H1 (cell line): ENCODE measurements at regions not wholly inside any gene's neighbourhood (a gene's known extent, or its start where the extent isn't known, plus 50 kb on each side); places are given as distances from the start of the nearest gene placed in this dataset.
A peak's percentile ranks its signal among the peaks of the same experiment; 100 is the strongest.
"Not testable (repeated sequence)": the region's sequence is repeated elsewhere in the genome, so short reads cannot be mapped to it uniquely, and the experiment has no call there.

ENCODE experiments used
- CTCF ChIA-PET: fragments of 300-600 bp; sonication (Branson Sonifier 250); formaldehyde crosslinking; loops from one replicate; lab custom pipeline; 2021; ENCODE audit not compliant: partially characterized antibody; lab: Charles Lee
- POLR2A ChIA-PET: fragments of 300-600 bp; sonication (Branson Sonifier 250); formaldehyde crosslinking; loops from one replicate; lab custom pipeline; 2021; ENCODE audit warnings: inconsistent platforms; ENCODE audit not compliant: partially characterized antibody; lab: Charles Lee
- DNase-seq, 2 experiments: peaks; one replicate each; pipeline versions ENCODE4 v3.0.0 to v3.0.0-alpha.2; 2010 to 2022; ENCODE audit warnings: low spot score in 2 of 2, low read depth in 1 of 2, mixed read lengths in 1 of 2
- FAIRE-seq: peaks from 2 replicates; lab custom pipeline; 2011; peaks lifted over from hg19 to GRCh38; lab: Jason Lieb, UNC
- H2AFZ ChIP-seq: 2 replicates; pipeline ENCODE4 v1.8.1; 2012; ENCODE audit warnings: low read length, inconsistent platforms
- H2AK5ac ChIP-seq: 2 replicates; pipeline ENCODE4 v1.6.1; 2013; ENCODE audit warnings: low read depth, low read length
- H2BK120ac ChIP-seq: replicated peaks from 2 replicates; pipeline ENCODE3; 2013; ENCODE audit warnings: low read depth, low read length, inconsistent platforms
- H2BK12ac ChIP-seq: 2 replicates; pipeline ENCODE4 v1.6.1; 2013; ENCODE audit warnings: low read depth, low read length
- H2BK15ac ChIP-seq: 2 replicates; pipeline ENCODE4 v1.6.1; 2013; ENCODE audit warnings: low read length
- H2BK20ac ChIP-seq: 2 replicates; pipeline ENCODE4 v1.6.1; 2013; ENCODE audit warnings: low read length
- H2BK5ac ChIP-seq: 2 replicates; pipeline ENCODE4 v1.6.1; 2013; ENCODE audit warnings: low read depth, low read length
- H3K14ac ChIP-seq: 2 replicates; pipeline ENCODE4 v1.6.1; 2013; ENCODE audit warnings: inconsistent platforms; ENCODE audit not compliant: insufficient read length
- H3K18ac ChIP-seq: 2 replicates; pipeline ENCODE4 v1.6.1; 2013; ENCODE audit warnings: low read length; ENCODE audit errors: extremely low read depth
- H3K23ac ChIP-seq: 2 replicates; pipeline ENCODE4 v1.6.1; 2013; ENCODE audit warnings: inconsistent platforms; ENCODE audit not compliant: insufficient read length
- H3K23me2 ChIP-seq: 2 replicates; pipeline ENCODE4 v1.6.1; 2013; ENCODE audit warnings: low read depth, low read length
- H3K27ac ChIP-seq: 2 replicates; pipeline ENCODE4 v1.6.1; 2011; ENCODE audit warnings: low read depth, low read length, inconsistent platforms
- H3K27me3 ChIP-seq, 4 experiments: replicated peaks in 1 of 4; 1 replicate in 1 of 4; 2 replicates in 3 of 4; pipeline versions ENCODE4 v1.6.1 to v1.8.1; 2011 to 2013; ENCODE audit warnings: low read length in 3 of 4, mild to moderate bottlenecking in 3 of 4, inconsistent platforms in 2 of 4, mixed read lengths in 2 of 4, moderate library complexity in 1 of 4; ENCODE audit not compliant: control insufficient read depth in 3 of 4, insufficient read depth in 3 of 4; ENCODE audit errors: extremely low read depth in 1 of 4
- H3K36me3 ChIP-seq, 4 experiments: 2 replicates each; pipeline versions ENCODE4 v1.6.1 to v1.8.1; 2011 to 2013; ENCODE audit warnings: mild to moderate bottlenecking in 4 of 4, low read length in 3 of 4, moderate library complexity in 2 of 4, control low read depth in 1 of 4, inconsistent platforms in 1 of 4; ENCODE audit not compliant: insufficient read depth in 4 of 4, control insufficient read depth in 2 of 4
- H3K4ac ChIP-seq: replicated peaks from 2 replicates; pipeline ENCODE3; 2013; ENCODE audit warnings: low read length, low read depth, mixed read lengths, inconsistent platforms; ENCODE audit not compliant: insufficient read length
- H3K4me1 ChIP-seq, 4 experiments: replicated peaks in 1 of 4; 1 replicate in 1 of 4; 2 replicates in 3 of 4; pipeline versions ENCODE4 v1.6.1 to v1.8.1; 2011 to 2013; ENCODE audit warnings: low read length in 3 of 4, inconsistent platforms in 2 of 4, mixed read lengths in 1 of 4; ENCODE audit not compliant: insufficient read depth in 4 of 4, control insufficient read depth in 3 of 4
- H3K4me2 ChIP-seq, 2 experiments: 2 replicates each; pipeline versions ENCODE4 v1.6.1 to v1.8.1; 2011 to 2013; ENCODE audit warnings: low read depth in 2 of 2, low read length in 2 of 2, control low read depth in 1 of 2, inconsistent platforms in 1 of 2, mild to moderate bottlenecking in 1 of 2; ENCODE audit not compliant: insufficient read depth in 1 of 2
- H3K4me3 ChIP-seq, 4 experiments: fragments of 200-600, 300-600 bp in 1 of 4; sonication (generic), shearing (Covaris generic), sonication (Bioruptor Twin) in 1 of 4; 2 replicates each; pipeline versions ENCODE4 v1.5.1 to v1.8.1; 2011 to 2016; ENCODE audit warnings: low read length in 4 of 4, low read depth in 3 of 4, control low read depth in 2 of 4, inconsistent platforms in 2 of 4, mild to moderate bottlenecking in 2 of 4, mixed read lengths in 1 of 4, moderate library complexity in 1 of 4; ENCODE audit not compliant: insufficient read depth in 2 of 4; ENCODE audit errors: extremely low read depth in 1 of 4
- H3K56ac ChIP-seq: replicated peaks from 2 replicates; pipeline ENCODE3; 2013; ENCODE audit warnings: low read depth, mild to moderate bottlenecking, mixed read lengths, low read length, inconsistent platforms; ENCODE audit not compliant: insufficient read length
- H3K79me1 ChIP-seq: 2 replicates; pipeline ENCODE4 v1.6.1; 2013; ENCODE audit warnings: low read depth, low read length, control low read depth
- H3K79me2 ChIP-seq, 2 experiments: 2 replicates each; pipeline versions ENCODE4 v1.6.1 to v1.8.1; 2012 to 2013; ENCODE audit warnings: low read length in 2 of 2, mild to moderate bottlenecking in 2 of 2, inconsistent platforms in 1 of 2; ENCODE audit not compliant: insufficient read depth in 2 of 2, control insufficient read depth in 1 of 2
- H3K9ac ChIP-seq, 4 experiments: replicated peaks in 1 of 4; 1 replicate in 1 of 4; 2 replicates in 3 of 4; pipeline versions ENCODE4 v1.6.1 to v1.8.1; 2011 to 2013; ENCODE audit warnings: low read depth in 3 of 4, low read length in 3 of 4, control low read depth in 2 of 4, mild to moderate bottlenecking in 2 of 4, moderate library complexity in 2 of 4, inconsistent platforms in 1 of 4; ENCODE audit errors: extremely low read depth in 1 of 4
- H3K9me3 ChIP-seq, 2 experiments: 2 replicates each; pipeline versions ENCODE4 v1.6.1 to v1.8.1; 2012 to 2013; ENCODE audit warnings: mild to moderate bottlenecking in 2 of 2, moderate library complexity in 2 of 2, control low read depth in 1 of 2, inconsistent platforms in 1 of 2, low read depth in 1 of 2, low read length in 1 of 2, mixed read lengths in 1 of 2; ENCODE audit not compliant: insufficient read depth in 2 of 2
- H4K20me1 ChIP-seq, 2 experiments: replicated peaks in 1 of 2; 2 replicates each; pipeline versions ENCODE3 to v1.8.1; 2011 to 2013; ENCODE audit warnings: inconsistent platforms in 2 of 2, low read length in 2 of 2, mild to moderate bottlenecking in 1 of 2; ENCODE audit not compliant: insufficient read depth in 2 of 2, control insufficient read depth in 1 of 2
- H4K5ac ChIP-seq: 2 replicates; pipeline ENCODE4 v1.6.1; 2013; ENCODE audit warnings: low read length, low read depth, mixed read lengths, inconsistent platforms; ENCODE audit not compliant: insufficient read length
- H4K8ac ChIP-seq: 2 replicates; pipeline ENCODE4 v1.8.0; 2013; ENCODE audit warnings: mild to moderate bottlenecking, moderate library complexity, low read length, inconsistent platforms; ENCODE audit not compliant: insufficient read depth; ENCODE audit errors: extremely low read depth
- H4K91ac ChIP-seq: replicated peaks from 2 replicates; pipeline ENCODE3; 2013; ENCODE audit warnings: low read length, mixed read lengths, inconsistent platforms; ENCODE audit not compliant: insufficient read length
- KDM4A ChIP-seq: IDR thresholded peaks from one replicate; pipeline ENCODE4 v1.7.1; 2012; ENCODE audit warnings: low read depth, mild to moderate bottlenecking, moderate library complexity, low read length, inconsistent platforms; ENCODE audit not compliant: severe bottlenecking
- TEAD4 ChIP-seq: IDR thresholded peaks from 2 replicates; pipeline ENCODE4 v1.6.1; 2012; ENCODE audit warnings: low read depth, low read length, inconsistent platforms, mixed read lengths
- WGBS, 2 experiments: shearing (Covaris generic) in 1 of 2; methylation state at CpG; one replicate each; pipeline versions ENCODE4 v1.1.6 to v1.1.7; 2013 to 2015; ENCODE audit warnings: low lambda C conversion rate in 2 of 2, mixed read lengths in 2 of 2, inconsistent platforms in 1 of 2, low coverage in 1 of 2, missing lambda C conversion rate in 1 of 2; ENCODE audit not compliant: insufficient replicate concordance in 2 of 2, insufficient coverage in 1 of 2, insufficient read length in 1 of 2; ENCODE audit errors: extremely low coverage in 1 of 2, missing lambda C conversion rate in 1 of 2; 5-methylcytosine and 5-hydroxymethylcytosine counted together

GRCh38 chr11:22938691-22939090 lies 78.4 kb upstream of the CCDC179 start:
- H2AK5ac ChIP-seq: no peak overlapping the region
- H3K27me3 ChIP-seq: no peaks in the 10 kb centered on the region
- H3K23ac ChIP-seq: no peak overlapping the region
- TF ChIP-seq KDM4A: no peak
- TF ChIP-seq TEAD4: 0 out of 2 replicates have a peak, but pooled peaks have one; percentile 42
- H3K79me1 ChIP-seq: no peaks in the 10 kb centered on the region
- no peak overlapping the region for H2BK20ac ChIP-seq
- FAIRE-seq: no peak
- no peak overlapping the region for H2BK12ac ChIP-seq
- H3K4me1 ChIP-seq: no peaks in the 10 kb centered on the region
- H2BK5ac ChIP-seq: no peak overlapping the region
- no peak overlapping the region; the same call in 1 of the 2 replicates for H2AFZ ChIP-seq
- H3K23me2 ChIP-seq: no peaks in the 10 kb centered on the region
- H3K9me3 ChIP-seq: peaks cover 0 to 4% of the 10 kb centered on the region in 2 experiments; a peak in 2 of 4 replicates
- H2BK120ac ChIP-seq: no peak overlapping the region
- H3K36me3 ChIP-seq: no peaks in the 10 kb centered on the region
- H2BK15ac ChIP-seq: no peak overlapping the region
- ChIA-PET CTCF (no interaction called here), POLR2A (no interaction called here)
- H4K8ac ChIP-seq: no peak overlapping the region
- no peak overlapping the region for H3K18ac ChIP-seq
- H3K14ac ChIP-seq: no peak overlapping the region
- 82% methylated on average over 1 of the region's 1 CpG; no CpG with 5 or more reads in 1 of the 2 experiments for WGBS, 2 experiments
- H3K27ac ChIP-seq: no peak overlapping the region
- DNase-seq: no peak
- no peak overlapping the region for H4K5ac ChIP-seq
- H4K20me1 ChIP-seq: no peaks in the 10 kb centered on the region
- H3K4me2 ChIP-seq: no peak overlapping the region
- H3K9ac ChIP-seq: no peak overlapping the region
- H3K4ac ChIP-seq: no peak overlapping the region
- no peak overlapping the region for H3K56ac ChIP-seq
- no peak overlapping the region for H3K4me3 ChIP-seq
- no peaks in the 10 kb centered on the region for H3K79me2 ChIP-seq
- H4K91ac ChIP-seq: no peak overlapping the region

- FAIRE-seq: not testable (repeated sequence)
Measured at GRCh38 chr11:22941544-22941943, 81.3 kb upstream of the CCDC179 start.

More at GRCh38 chr11:22941544-22941943, 81.3 kb upstream of the CCDC179 start:
- H3K23ac ChIP-seq, H2BK120ac ChIP-seq, H2BK20ac ChIP-seq, H3K9me3 ChIP-seq, H2BK15ac ChIP-seq, H3K79me1 ChIP-seq, H4K8ac ChIP-seq, H3K18ac ChIP-seq, DNase-seq, H3K23me2 ChIP-seq, H3K9ac ChIP-seq, H3K56ac ChIP-seq, H2BK5ac ChIP-seq, H3K27me3 ChIP-seq, H3K36me3 ChIP-seq, CTCF ChIA-PET, H3K79me2 ChIP-seq, POLR2A ChIA-PET, H3K27ac ChIP-seq, H4K20me1 ChIP-seq, H2AFZ ChIP-seq, H3K14ac ChIP-seq, H3K4ac ChIP-seq, H4K5ac ChIP-seq, H3K4me3 ChIP-seq, H3K4me2 ChIP-seq, H3K4me1 ChIP-seq, H4K91ac ChIP-seq, H2BK12ac ChIP-seq, H2AK5ac ChIP-seq: not testable (repeated sequence)
- 100% methylated on average over 3 of the region's 3 CpGs; no CpG with 5 or more reads in 1 of the 2 experiments for WGBS, 2 experiments
